HG03575 (cell line): ENCODE measurements at regions not wholly inside any gene's neighbourhood (a gene's known extent, or its start where the extent isn't known, plus 50 kb on each side); places are given as distances from the start of the nearest gene placed in this dataset.

Experiments used
- ATAC-seq: cut with Tn5 transposase; IDR thresholded peaks from one replicate; pipeline ENCODE4 v1.9.1; 2021; ENCODE audit not compliant: unreplicated experiment, insufficient number of reproducible peaks, low FRiP score; ENCODE audit errors: extremely low read depth

DNA sequence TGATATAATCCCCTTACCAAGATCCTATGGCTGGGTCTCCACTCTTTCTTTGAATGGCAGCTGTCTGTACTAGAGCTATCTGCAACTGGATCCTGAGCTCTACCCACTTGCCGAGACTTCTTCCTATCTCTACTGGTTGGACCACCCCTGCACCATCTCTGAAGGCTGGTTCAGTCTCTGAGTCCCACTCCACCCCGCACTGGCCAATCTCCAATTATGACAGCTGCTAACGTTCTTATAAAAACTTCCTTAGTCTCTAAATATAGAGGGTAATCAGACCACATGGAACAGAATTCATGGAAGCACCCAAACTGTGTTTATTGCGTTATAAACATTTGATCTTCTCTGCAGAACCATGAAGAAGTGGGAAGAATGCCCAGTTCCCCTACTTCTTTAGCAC, 186.6 kb upstream of the EEA1 start:
- ATAC-seq, result no peak

DNA sequence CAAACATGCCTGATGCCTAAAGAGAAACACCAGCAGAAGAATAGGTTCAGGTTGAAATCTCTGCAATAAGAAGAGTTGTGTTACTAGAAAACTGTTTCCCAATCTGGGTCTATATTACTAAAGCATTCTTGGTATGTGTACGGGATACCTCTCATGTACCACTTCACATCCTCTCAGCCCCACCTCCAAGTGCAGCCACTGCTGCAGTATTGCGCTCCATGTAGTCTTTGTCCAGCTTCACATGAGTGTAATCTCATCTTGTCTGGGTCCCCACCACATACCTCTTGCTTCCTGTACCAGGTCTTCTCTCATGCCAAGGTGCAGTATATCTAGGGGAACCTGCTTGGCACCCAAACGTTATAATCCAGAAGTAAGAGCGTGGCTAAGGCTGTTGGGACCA, 187.5 kb upstream of the EEA1 start:
- ATAC-seq, result no peak

DNA sequence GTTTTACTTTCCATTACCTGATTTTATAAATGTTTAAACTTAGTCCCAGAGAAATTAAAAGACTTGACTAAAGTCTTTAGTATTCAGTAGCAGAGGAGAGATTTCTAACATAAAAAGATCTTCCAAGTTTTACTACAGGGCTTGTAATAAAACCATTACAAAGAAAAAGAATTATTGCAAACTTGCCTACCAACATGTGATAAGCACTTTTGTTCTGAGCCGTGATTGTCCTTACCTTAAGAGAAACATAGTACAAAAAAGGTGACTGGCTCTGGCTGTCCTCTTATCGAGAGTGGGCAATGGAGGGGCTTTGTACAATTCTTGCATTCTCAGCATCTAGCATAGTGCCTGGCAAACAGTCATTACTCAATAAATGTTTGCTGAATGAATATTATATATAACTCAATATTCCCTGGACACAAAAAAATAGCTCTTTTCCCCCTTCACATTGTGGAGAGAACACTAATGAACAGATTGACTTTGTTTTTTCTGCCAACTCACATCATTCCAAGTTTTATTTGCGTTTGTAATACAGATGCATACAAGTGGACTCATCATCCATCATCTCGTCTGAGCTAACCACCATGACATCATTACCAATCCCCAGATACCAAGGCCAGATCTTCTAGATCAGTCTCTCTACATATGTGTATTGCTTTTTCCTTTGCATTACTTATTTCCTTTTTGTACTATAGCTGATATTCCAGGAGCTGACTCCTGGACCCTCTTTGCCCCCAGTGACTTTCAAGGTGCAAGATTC, 192.8 kb upstream of the EEA1 start:
- ATAC-seq, result no peak

- no peak for ATAC-seq
These were observed 193.5 kb upstream of the EEA1 start for GRCh38 chr12:93122569-93123091.

- no peak for ATAC-seq
These were observed 196.0 kb upstream of the EEA1 start for GRCh38 chr12:93125126-93125525.

GRCh38 chr12:93126069-93126474, 197.0 kb upstream of the EEA1 start:
- no peak for ATAC-seq

GRCh38 chr12:93127107-93127560, 198.0 kb upstream of the EEA1 start:
- no peak for ATAC-seq

DNA sequence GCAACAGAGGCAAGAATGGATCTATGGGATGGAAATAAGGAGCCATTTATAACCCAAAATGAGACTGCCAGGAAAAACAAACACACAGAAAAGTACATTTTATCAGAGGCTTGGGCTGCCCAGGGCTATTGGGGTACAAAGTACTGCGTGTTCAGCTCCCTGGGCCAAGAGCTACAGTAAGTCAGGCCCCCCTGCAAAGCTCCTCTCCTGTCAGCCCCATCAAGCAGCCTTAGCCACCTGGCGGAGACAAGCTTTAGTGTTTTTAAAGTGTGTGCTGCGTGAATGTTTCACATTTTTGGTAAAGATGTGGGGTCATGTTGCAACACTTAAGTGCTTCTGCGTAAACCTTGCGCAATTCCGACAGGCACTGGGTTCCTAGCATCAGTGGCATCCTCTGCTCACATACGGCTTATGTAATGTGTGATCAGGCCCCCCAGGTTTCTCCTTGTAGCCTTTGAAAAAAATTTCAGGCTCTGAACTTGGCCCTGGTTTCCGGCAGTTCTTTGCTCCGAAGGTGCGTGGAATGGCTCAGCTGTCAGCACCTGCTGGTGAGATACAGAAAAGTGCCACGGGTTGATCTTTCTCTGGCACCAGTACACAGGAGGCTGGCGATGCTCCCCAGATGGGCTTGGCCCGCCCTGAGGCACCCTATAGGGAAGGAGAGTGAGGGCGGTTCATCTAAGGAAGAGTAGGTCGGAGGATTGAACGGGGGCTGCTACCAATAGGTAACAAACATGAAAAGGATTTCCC, 198.7 kb upstream of the EEA1 start:
- ATAC-seq, result no peak

- no peak for ATAC-seq
These were observed 199.2 kb upstream of the EEA1 start for GRCh38 chr12:93128332-93128707.

DNA sequence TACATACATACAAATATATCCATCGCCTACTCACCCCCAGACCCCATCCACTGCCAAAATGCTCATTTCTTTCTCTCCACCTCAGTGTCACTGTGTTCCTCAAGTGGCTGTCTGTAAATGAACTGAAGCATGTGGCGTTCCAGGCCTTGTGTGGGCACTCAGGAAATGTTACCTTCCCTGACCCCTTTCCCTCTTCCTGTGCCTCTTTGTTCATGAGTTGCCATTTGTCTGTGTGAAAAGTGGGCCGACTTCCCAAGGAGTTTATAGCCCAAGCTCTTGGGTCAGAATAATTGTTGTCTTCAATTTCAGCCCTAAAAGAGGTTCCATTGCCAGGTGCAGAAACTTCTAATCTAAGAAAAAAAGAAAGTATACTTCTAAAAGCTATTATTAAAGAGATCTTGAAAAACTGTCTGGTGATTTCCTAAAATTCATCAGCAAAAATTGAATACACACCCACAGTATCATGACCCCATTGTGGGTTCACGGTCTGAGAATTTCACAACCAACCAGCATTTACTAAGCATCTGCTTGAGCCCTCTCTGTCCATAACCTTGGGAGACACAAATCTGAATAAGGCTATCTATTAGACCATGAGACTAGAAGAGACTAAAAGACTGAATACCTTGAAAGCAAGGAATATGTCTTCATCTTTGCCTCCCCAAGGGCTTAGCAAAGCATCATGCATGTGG, 201.4 kb upstream of the EEA1 start:
- no peak for ATAC-seq

- no peak for ATAC-seq
These were observed 204.3 kb upstream of the EEA1 start for GRCh38 chr12:93133361-93133760.

DNA sequence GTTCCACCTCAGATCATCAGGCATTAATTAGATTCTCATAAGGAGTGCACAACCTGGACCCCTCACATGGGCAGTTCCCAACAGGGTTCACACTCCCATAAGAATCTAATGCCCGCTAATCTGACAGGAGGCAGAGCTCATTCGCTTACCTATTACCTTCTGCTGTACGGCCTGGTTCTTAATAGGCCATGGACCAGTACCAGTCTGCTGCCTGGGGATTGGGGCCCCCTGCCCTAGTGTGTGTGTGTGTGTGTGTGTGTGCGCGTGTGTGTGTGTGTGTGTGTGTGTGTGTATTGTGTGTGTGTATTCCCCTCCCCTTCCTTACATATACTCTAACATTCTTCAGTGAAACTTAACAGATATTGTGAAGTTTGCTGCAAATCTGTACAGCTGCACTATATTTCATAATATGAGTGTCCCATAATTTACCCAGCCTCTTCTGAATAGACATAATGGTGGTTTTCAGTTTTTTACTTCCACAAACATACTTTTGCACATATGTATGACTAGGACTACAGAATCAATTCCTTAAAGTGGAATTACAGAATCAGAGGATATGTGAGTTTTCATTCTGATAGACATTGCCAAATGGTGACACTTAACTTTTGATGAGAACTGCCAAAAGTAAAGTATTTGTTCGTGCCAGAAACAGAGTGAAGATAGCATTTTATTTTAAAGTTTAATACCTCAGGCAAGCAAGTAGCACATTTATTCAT, 205.2 kb upstream of the EEA1 start:
- no peak for ATAC-seq

- no peak for ATAC-seq
These were observed 205.8 kb upstream of the EEA1 start for GRCh38 chr12:93134893-93135285.

- no peak for ATAC-seq
These were observed 206.5 kb upstream of the EEA1 start for GRCh38 chr12:93135286-93136239.

GRCh38 chr12:93136253-93137055, 207.4 kb upstream of the EEA1 start:
- no peak for ATAC-seq

GRCh38 chr12:93137656-93138612, 208.8 kb upstream of the EEA1 start:
- no peak for ATAC-seq
